H1 (cell line): ENCODE measurements at regions not wholly inside any gene's neighbourhood (a gene's known extent, or its start where the extent isn't known, plus 50 kb on each side); places are given as distances from the start of the nearest gene placed in this dataset.

Experiments used
- CTCF ChIA-PET: fragments of 300-600 bp; sonication (Branson Sonifier 250); formaldehyde crosslinking; loops from one replicate; lab custom pipeline; 2021; ENCODE audit not compliant: partially characterized antibody; lab: Charles Lee
- POLR2A ChIA-PET: fragments of 300-600 bp; sonication (Branson Sonifier 250); formaldehyde crosslinking; loops from one replicate; lab custom pipeline; 2021; ENCODE audit warnings: inconsistent platforms; ENCODE audit not compliant: partially characterized antibody; lab: Charles Lee
- DNase-seq, 2 experiments: peaks; one replicate each; pipeline versions ENCODE4 v3.0.0 to v3.0.0-alpha.2; 2010 to 2022; ENCODE audit warnings: low spot score in 2 of 2, low read depth in 1 of 2, mixed read lengths in 1 of 2
- FAIRE-seq: peaks from 2 replicates; lab custom pipeline; 2011; peaks lifted over from hg19 to GRCh38; lab: Jason Lieb, UNC
- H2AFZ ChIP-seq: 2 replicates; pipeline ENCODE4 v1.8.1; 2012; ENCODE audit warnings: low read length, inconsistent platforms
- H2AK5ac ChIP-seq: 2 replicates; pipeline ENCODE4 v1.6.1; 2013; ENCODE audit warnings: low read depth, low read length
- H2BK120ac ChIP-seq: replicated peaks from 2 replicates; pipeline ENCODE3; 2013; ENCODE audit warnings: low read depth, low read length, inconsistent platforms
- H2BK12ac ChIP-seq: 2 replicates; pipeline ENCODE4 v1.6.1; 2013; ENCODE audit warnings: low read depth, low read length
- H2BK15ac ChIP-seq: 2 replicates; pipeline ENCODE4 v1.6.1; 2013; ENCODE audit warnings: low read length
- H2BK20ac ChIP-seq: 2 replicates; pipeline ENCODE4 v1.6.1; 2013; ENCODE audit warnings: low read length
- H2BK5ac ChIP-seq: 2 replicates; pipeline ENCODE4 v1.6.1; 2013; ENCODE audit warnings: low read depth, low read length
- H3K14ac ChIP-seq: 2 replicates; pipeline ENCODE4 v1.6.1; 2013; ENCODE audit warnings: inconsistent platforms; ENCODE audit not compliant: insufficient read length
- H3K18ac ChIP-seq: 2 replicates; pipeline ENCODE4 v1.6.1; 2013; ENCODE audit warnings: low read length; ENCODE audit errors: extremely low read depth
- H3K23ac ChIP-seq: 2 replicates; pipeline ENCODE4 v1.6.1; 2013; ENCODE audit warnings: inconsistent platforms; ENCODE audit not compliant: insufficient read length
- H3K23me2 ChIP-seq: 2 replicates; pipeline ENCODE4 v1.6.1; 2013; ENCODE audit warnings: low read depth, low read length
- H3K27ac ChIP-seq: 2 replicates; pipeline ENCODE4 v1.6.1; 2011; ENCODE audit warnings: low read depth, low read length, inconsistent platforms
- H3K27me3 ChIP-seq, 4 experiments: replicated peaks in 1 of 4; 1 replicate in 1 of 4; 2 replicates in 3 of 4; pipeline versions ENCODE4 v1.6.1 to v1.8.1; 2011 to 2013; ENCODE audit warnings: low read length in 3 of 4, mild to moderate bottlenecking in 3 of 4, inconsistent platforms in 2 of 4, mixed read lengths in 2 of 4, moderate library complexity in 1 of 4; ENCODE audit not compliant: control insufficient read depth in 3 of 4, insufficient read depth in 3 of 4; ENCODE audit errors: extremely low read depth in 1 of 4
- H3K36me3 ChIP-seq, 4 experiments: 2 replicates each; pipeline versions ENCODE4 v1.6.1 to v1.8.1; 2011 to 2013; ENCODE audit warnings: mild to moderate bottlenecking in 4 of 4, low read length in 3 of 4, moderate library complexity in 2 of 4, control low read depth in 1 of 4, inconsistent platforms in 1 of 4; ENCODE audit not compliant: insufficient read depth in 4 of 4, control insufficient read depth in 2 of 4
- H3K4ac ChIP-seq: replicated peaks from 2 replicates; pipeline ENCODE3; 2013; ENCODE audit warnings: low read length, low read depth, mixed read lengths, inconsistent platforms; ENCODE audit not compliant: insufficient read length
- H3K4me1 ChIP-seq, 4 experiments: replicated peaks in 1 of 4; 1 replicate in 1 of 4; 2 replicates in 3 of 4; pipeline versions ENCODE4 v1.6.1 to v1.8.1; 2011 to 2013; ENCODE audit warnings: low read length in 3 of 4, inconsistent platforms in 2 of 4, mixed read lengths in 1 of 4; ENCODE audit not compliant: insufficient read depth in 4 of 4, control insufficient read depth in 3 of 4
- H3K4me2 ChIP-seq, 2 experiments: 2 replicates each; pipeline versions ENCODE4 v1.6.1 to v1.8.1; 2011 to 2013; ENCODE audit warnings: low read depth in 2 of 2, low read length in 2 of 2, control low read depth in 1 of 2, inconsistent platforms in 1 of 2, mild to moderate bottlenecking in 1 of 2; ENCODE audit not compliant: insufficient read depth in 1 of 2
- H3K4me3 ChIP-seq, 4 experiments: fragments of 200-600, 300-600 bp in 1 of 4; sonication (generic), shearing (Covaris generic), sonication (Bioruptor Twin) in 1 of 4; 2 replicates each; pipeline versions ENCODE4 v1.5.1 to v1.8.1; 2011 to 2016; ENCODE audit warnings: low read length in 4 of 4, low read depth in 3 of 4, control low read depth in 2 of 4, inconsistent platforms in 2 of 4, mild to moderate bottlenecking in 2 of 4, mixed read lengths in 1 of 4, moderate library complexity in 1 of 4; ENCODE audit not compliant: insufficient read depth in 2 of 4; ENCODE audit errors: extremely low read depth in 1 of 4
- H3K56ac ChIP-seq: replicated peaks from 2 replicates; pipeline ENCODE3; 2013; ENCODE audit warnings: low read depth, mild to moderate bottlenecking, mixed read lengths, low read length, inconsistent platforms; ENCODE audit not compliant: insufficient read length
- H3K79me1 ChIP-seq: 2 replicates; pipeline ENCODE4 v1.6.1; 2013; ENCODE audit warnings: low read depth, low read length, control low read depth
- H3K79me2 ChIP-seq, 2 experiments: 2 replicates each; pipeline versions ENCODE4 v1.6.1 to v1.8.1; 2012 to 2013; ENCODE audit warnings: low read length in 2 of 2, mild to moderate bottlenecking in 2 of 2, inconsistent platforms in 1 of 2; ENCODE audit not compliant: insufficient read depth in 2 of 2, control insufficient read depth in 1 of 2
- H3K9ac ChIP-seq, 4 experiments: replicated peaks in 1 of 4; 1 replicate in 1 of 4; 2 replicates in 3 of 4; pipeline versions ENCODE4 v1.6.1 to v1.8.1; 2011 to 2013; ENCODE audit warnings: low read depth in 3 of 4, low read length in 3 of 4, control low read depth in 2 of 4, mild to moderate bottlenecking in 2 of 4, moderate library complexity in 2 of 4, inconsistent platforms in 1 of 4; ENCODE audit errors: extremely low read depth in 1 of 4
- H3K9me3 ChIP-seq, 2 experiments: 2 replicates each; pipeline versions ENCODE4 v1.6.1 to v1.8.1; 2012 to 2013; ENCODE audit warnings: mild to moderate bottlenecking in 2 of 2, moderate library complexity in 2 of 2, control low read depth in 1 of 2, inconsistent platforms in 1 of 2, low read depth in 1 of 2, low read length in 1 of 2, mixed read lengths in 1 of 2; ENCODE audit not compliant: insufficient read depth in 2 of 2
- H4K20me1 ChIP-seq, 2 experiments: replicated peaks in 1 of 2; 2 replicates each; pipeline versions ENCODE3 to v1.8.1; 2011 to 2013; ENCODE audit warnings: inconsistent platforms in 2 of 2, low read length in 2 of 2, mild to moderate bottlenecking in 1 of 2; ENCODE audit not compliant: insufficient read depth in 2 of 2, control insufficient read depth in 1 of 2
- H4K5ac ChIP-seq: 2 replicates; pipeline ENCODE4 v1.6.1; 2013; ENCODE audit warnings: low read length, low read depth, mixed read lengths, inconsistent platforms; ENCODE audit not compliant: insufficient read length
- H4K8ac ChIP-seq: 2 replicates; pipeline ENCODE4 v1.8.0; 2013; ENCODE audit warnings: mild to moderate bottlenecking, moderate library complexity, low read length, inconsistent platforms; ENCODE audit not compliant: insufficient read depth; ENCODE audit errors: extremely low read depth
- H4K91ac ChIP-seq: replicated peaks from 2 replicates; pipeline ENCODE3; 2013; ENCODE audit warnings: low read length, mixed read lengths, inconsistent platforms; ENCODE audit not compliant: insufficient read length
- CHD1 ChIP-seq: IDR thresholded peaks from 2 replicates; pipeline ENCODE4 v1.6.1; 2012; ENCODE audit warnings: low read depth, low read length, improper control_type of control experiment
- HDAC2 ChIP-seq, 2 experiments: fragments of 300-600 bp in 1 of 2; sonication (generic) in 1 of 2; IDR thresholded peaks; 2 replicates each; pipeline ENCODE4 v1.6.1; 2011 to 2012; ENCODE audit warnings: low read depth in 2 of 2, low read length in 2 of 2, mild to moderate bottlenecking in 2 of 2, moderate library complexity in 2 of 2, borderline replicate concordance in 1 of 2, inconsistent platforms in 1 of 2
- RAD21 ChIP-seq, 2 experiments: IDR thresholded peaks in 1 of 2; conservative IDR thresholded peaks in 1 of 2; 2 replicates each; pipeline ENCODE4 v1.6.1; 2011; ENCODE audit warnings: low read depth in 2 of 2, low read length in 2 of 2, improper control_type of control experiment in 1 of 2, inconsistent platforms in 1 of 2, mild to moderate bottlenecking in 1 of 2, moderate library complexity in 1 of 2
- RFX5 ChIP-seq: IDR thresholded peaks from 2 replicates; pipeline ENCODE4 v1.6.1; 2011; ENCODE audit warnings: low read depth, low read length, improper control_type of control experiment, borderline replicate concordance
- SIX5 ChIP-seq: IDR thresholded peaks from 2 replicates; pipeline ENCODE4 v1.6.1; 2011; ENCODE audit warnings: mild to moderate bottlenecking, low read depth, low read length
- SP1 ChIP-seq: IDR thresholded peaks from 2 replicates; pipeline ENCODE4 v1.6.1; 2011; ENCODE audit warnings: low read depth, low read length
- SRF ChIP-seq: IDR thresholded peaks from 2 replicates; pipeline ENCODE4 v1.6.1; 2011; ENCODE audit warnings: mild to moderate bottlenecking, low read depth, low read length, moderate library complexity
- TBP ChIP-seq: IDR thresholded peaks from 2 replicates; pipeline ENCODE4 v1.6.1; 2011; ENCODE audit warnings: low read depth, low read length, improper control_type of control experiment
- TCF12 ChIP-seq: IDR thresholded peaks from 2 replicates; pipeline ENCODE4 v1.6.1; 2011; ENCODE audit warnings: low read depth, mild to moderate bottlenecking, low read length
- WGBS, 2 experiments: shearing (Covaris generic) in 1 of 2; methylation state at CpG; one replicate each; pipeline versions ENCODE4 v1.1.6 to v1.1.7; 2013 to 2015; ENCODE audit warnings: low lambda C conversion rate in 2 of 2, mixed read lengths in 2 of 2, inconsistent platforms in 1 of 2, low coverage in 1 of 2, missing lambda C conversion rate in 1 of 2; ENCODE audit not compliant: insufficient replicate concordance in 2 of 2, insufficient coverage in 1 of 2, insufficient read length in 1 of 2; ENCODE audit errors: extremely low coverage in 1 of 2, missing lambda C conversion rate in 1 of 2; 5-methylcytosine and 5-hydroxymethylcytosine counted together
- TF ChIP-seq, protein P1 (sequence below): IDR thresholded peaks from 2 replicates; pipeline ENCODE4 v1.6.1; 2012; ENCODE audit warnings: inconsistent platforms

DNA sequence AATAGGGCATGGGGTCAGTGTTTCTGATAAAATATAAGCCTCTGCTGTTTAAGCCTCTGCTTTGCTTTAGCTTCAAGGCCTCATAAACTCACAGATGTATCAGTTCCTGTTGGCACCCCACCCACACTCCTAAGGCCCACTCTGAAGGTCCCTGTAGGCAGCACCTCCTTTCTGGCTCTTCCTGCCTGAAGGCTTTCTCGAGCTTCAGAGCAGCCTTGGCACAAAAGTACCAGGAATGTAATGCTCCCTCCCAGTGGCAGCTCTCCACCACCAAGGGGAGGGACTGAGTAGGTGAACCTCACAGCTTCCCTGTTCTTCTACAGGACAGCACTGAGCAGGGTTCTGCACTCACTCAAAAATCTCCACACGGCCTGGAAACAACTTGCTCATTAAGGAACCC is 102.2 kb downstream of the ABHD5 start:
- Histone ChIP-seq H3K56ac (no peak overlapping the region), H3K27ac (no peak overlapping the region), H3K23me2 (no peaks in the 10 kb centered on the region), H3K18ac (no peak overlapping the region), H2BK120ac (no peak overlapping the region), H2AK5ac (no peak overlapping the region), H3K36me3 (no peaks in the 10 kb centered on the region), H3K4me3 (no peak overlapping the region), H4K91ac (no peak overlapping the region), H2BK15ac (no peak overlapping the region), H3K79me2 (no peaks in the 10 kb centered on the region), H4K20me1 (no peaks in the 10 kb centered on the region), H3K4me2 (no peak overlapping the region), H4K5ac (no peak overlapping the region), H2AFZ (no peak overlapping the region; the same call in 1 of the 2 replicates), H3K14ac (no peak overlapping the region), H3K4me1 (no peaks in the 10 kb centered on the region), H2BK20ac (no peak overlapping the region), H4K8ac (no peak overlapping the region), H3K9ac (no peak overlapping the region), H3K79me1 (no peaks in the 10 kb centered on the region), H3K9me3 (no peaks in the 10 kb centered on the region), H3K27me3 (peaks cover 0 to 2% (median 0%) of the 10 kb centered on the region in 4 experiments; a peak in 1 of 7 replicates), H3K4ac (no peak overlapping the region), H2BK12ac (no peak overlapping the region), H3K23ac (no peak overlapping the region), H2BK5ac (no peak overlapping the region)
- DNase-seq (no peak), FAIRE-seq (no peak)
- ChIA-PET POLR2A (no interaction called here), CTCF (interaction anchor here (0.9 to 3.3 kb wide), 4 partner anchors 9 to 473 kb away, joined by 3 to 16 read pairs (median 4); no protein-coding TSS in a partner anchor)
- 68% methylated on average over 2 of the region's 2 CpGs; no CpG with 5 or more reads in 1 of the 2 experiments for WGBS, 2 experiments
- TF ChIP-seq HDAC2 (IDR thresholded peaks at IDR 0.05; ENCODE audit: borderline replicate concordance in 1 of 2, low read depth in 2 of 2, low read length in 2 of 2) = no peak
- TF ChIP-seq, protein P1, sequence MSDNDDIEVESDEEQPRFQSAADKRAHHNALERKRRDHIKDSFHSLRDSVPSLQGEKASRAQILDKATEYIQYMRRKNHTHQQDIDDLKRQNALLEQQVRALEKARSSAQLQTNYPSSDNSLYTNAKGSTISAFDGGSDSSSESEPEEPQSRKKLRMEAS = no peak
- TF ChIP-seq RFX5 = no peak
- no peak for TF ChIP-seq TBP
- no peak for TF ChIP-seq SP1
- no peak for TF ChIP-seq SRF
- TF ChIP-seq CHD1 = no peak
- TF ChIP-seq TCF12 = no peak
- TF ChIP-seq RAD21 (IDR thresholded peaks at IDR 0.05 in 1 of 2, conservative IDR thresholded peaks at IDR 0.05 in 1 of 2; ENCODE audit: low read depth in 2 of 2, low read length in 2 of 2) = no peak
- no peak for TF ChIP-seq SIX5
